Stimulated activated CD8-positive, alpha-beta memory T cell treated with anti-CD3 and anti-CD28 coated beads, Interleukin-15, amount 100 ng/mL, for 48 hours (primary cell): ENCODE measurements at regions not wholly inside any gene's neighbourhood (a gene's known extent, or its start where the extent isn't known, plus 50 kb on each side); places are given as distances from the start of the nearest gene placed in this dataset.

Experiments
- DNase-seq, 2 donors: peaks; one replicate each; pipeline ENCODE4 v3.0.0-alpha.2; 2020; ENCODE audit warnings: low read depth in 2 of 2

GRCh38 chr4:17174751-17175150 lies 276.3 kb upstream of the LDB2 start:
- DNase-seq, result no peak

GRCh38 chr4:17173300-17173699 lies 274.9 kb upstream of the LDB2 start:
- no peak for DNase-seq

- no peak for DNase-seq
These were observed 271.7 kb upstream of the LDB2 start for GRCh38 chr4:17170131-17170530.

GRCh38 chr4:17169699-17170098 lies 271.3 kb upstream of the LDB2 start:
- no peak for DNase-seq

- no peak for DNase-seq
These were observed 270.1 kb upstream of the LDB2 start for GRCh38 chr4:17168571-17168970.

GRCh38 chr4:17166954-17167353 lies 268.5 kb upstream of the LDB2 start:
- no peak for DNase-seq

GRCh38 chr4:17165286-17165685 lies 266.8 kb upstream of the LDB2 start:
- no peak for DNase-seq

GRCh38 chr4:17164666-17165065 lies 266.2 kb upstream of the LDB2 start:
- no peak for DNase-seq

- no peak for DNase-seq
These were observed 264.8 kb upstream of the LDB2 start for GRCh38 chr4:17163156-17163771.

- DNase-seq, result no peak
These were observed 258.9 kb upstream of the LDB2 start for GRCh38 chr4:17157304-17157703.

GRCh38 chr4:17155486-17155885 lies 257.0 kb upstream of the LDB2 start:
- no peak for DNase-seq

GRCh38 chr4:17153572-17153971 lies 255.1 kb upstream of the LDB2 start:
- DNase-seq, result no peak

GRCh38 chr4:17152941-17153540 lies 254.6 kb upstream of the LDB2 start:
- no peak for DNase-seq

GRCh38 chr4:17142232-17142711 lies 243.8 kb upstream of the LDB2 start:
- DNase-seq, result no peak

GRCh38 chr4:17138847-17139246 lies 240.4 kb upstream of the LDB2 start:
- DNase-seq, result no peak

- DNase-seq, result no peak
These were observed 236.1 kb upstream of the LDB2 start for GRCh38 chr4:17134565-17134964.

- no peak for DNase-seq
These were observed 235.7 kb upstream of the LDB2 start for GRCh38 chr4:17134100-17134499.

GRCh38 chr4:17132226-17132625 lies 233.8 kb upstream of the LDB2 start:
- DNase-seq, result no peak

- no peak for DNase-seq
These were observed 229.8 kb upstream of the LDB2 start for GRCh38 chr4:17128268-17128667.

GRCh38 chr4:17126321-17126966 lies 228.0 kb upstream of the LDB2 start:
- no peak for DNase-seq

GRCh38 chr4:17124767-17125166 lies 226.3 kb upstream of the LDB2 start:
- DNase-seq, result no peak

- no peak for DNase-seq
These were observed 222.3 kb upstream of the LDB2 start for GRCh38 chr4:17120761-17121160.

GRCh38 chr4:17117746-17118145 lies 219.3 kb upstream of the LDB2 start:
- no peak for DNase-seq
